GM12878 (cell line): ENCODE measurements at regions not wholly inside any gene's neighbourhood (a gene's known extent, or its start where the extent isn't known, plus 50 kb on each side); places are given as distances from the start of the nearest gene placed in this dataset.

Experiments
- ATAC-seq: fragments of 200-7000 bp; cut with Tn5 transposase; 3 replicates; pipeline ENCODE4 v1.9.1; 2020; ENCODE audit warnings: mild to moderate bottlenecking, moderate library complexity
- BruUV-seq: library from RNA; stranded (reverse); fragments of 400-500 nt; replicated peaks from 2 replicates; lab custom pipeline; 2021; lab: Mats Ljungman, UMichigan
- CTCF ChIA-PET: fragments of 300-600 bp; sonication (Branson Sonifier 250); formaldehyde crosslinking; extraction: SDS; loops from one replicate; lab custom pipeline; 2021; ENCODE audit warnings: inconsistent platforms; lab: Yijun Ruan, JAX
- POLR2A ChIA-PET: fragments of 350-600 bp; formaldehyde crosslinking; extraction: SDS; loops from one replicate; lab custom pipeline; 2021; ENCODE audit warnings: inconsistent platforms; lab: Charles Lee
- RAD21 ChIA-PET: fragments of 300-600 bp; sonication (Branson Sonifier 250); formaldehyde crosslinking; loops from one replicate; lab custom pipeline; 2023; ENCODE audit warnings: antibody characterized with exemption; ENCODE audit not compliant: unreplicated experiment; lab: Charles Lee
- SMC1A ChIA-PET: fragments of 300-600 bp; sonication (Branson Sonifier 250); formaldehyde crosslinking; loops from one replicate; lab custom pipeline; 2023; ENCODE audit not compliant: unreplicated experiment, uncharacterized antibody; lab: Charles Lee
- DNase-seq: peaks from one replicate; pipeline ENCODE4 v3.0.0-alpha.2; 2011; ENCODE audit warnings: low read depth, low spot score
- FAIRE-seq: peaks from 3 replicates; lab custom pipeline; 2011; peaks lifted over from hg19 to GRCh38; lab: Jason Lieb, UNC
- H2AFZ ChIP-seq: 2 replicates; pipeline ENCODE4 v1.6.0; 2011; ENCODE audit warnings: low read depth, low read length, control low read depth; ENCODE audit not compliant: control insufficient read depth
- H3K27ac ChIP-seq: 2 replicates; pipeline ENCODE4 v1.5.1; 2011; ENCODE audit warnings: control low read depth; ENCODE audit not compliant: control insufficient read depth, insufficient read depth
- H3K27me3 ChIP-seq, 2 experiments: replicated peaks in 1 of 2; 2 replicates each; pipeline versions ENCODE4 v1.6.0 to v1.6.1; 2011; ENCODE audit warnings: low read length in 1 of 2; ENCODE audit not compliant: control insufficient read depth in 2 of 2, insufficient read depth in 2 of 2
- H3K36me3 ChIP-seq, 2 experiments: 2 replicates each; pipeline ENCODE4 v1.5.1; 2011; ENCODE audit warnings: low read length in 1 of 2; ENCODE audit not compliant: control insufficient read depth in 2 of 2, insufficient read depth in 2 of 2
- H3K4me1 ChIP-seq: 2 replicates; pipeline ENCODE4 v1.6.1; 2011; ENCODE audit warnings: mild to moderate bottlenecking, low read length, moderate library complexity, mixed read lengths; ENCODE audit not compliant: control insufficient read depth, insufficient read depth
- H3K4me2 ChIP-seq: 2 replicates; pipeline ENCODE4 v1.6.0; 2011; ENCODE audit warnings: control low read depth; ENCODE audit not compliant: control insufficient read depth, insufficient read depth
- H3K4me3 ChIP-seq: fragments of 200-600 bp; sonication (generic); 2 replicates; pipeline ENCODE4 v1.5.1; 2016
- H3K79me2 ChIP-seq: 2 replicates; pipeline ENCODE4 v1.6.0; 2011; ENCODE audit warnings: low read length; ENCODE audit not compliant: control insufficient read depth, insufficient read depth
- H3K9ac ChIP-seq: 2 replicates; pipeline ENCODE4 v1.8.0; 2011; ENCODE audit warnings: low read length, control low read depth, mixed read lengths; ENCODE audit not compliant: control insufficient read depth, insufficient read depth
- H3K9me3 ChIP-seq: replicated peaks from 3 replicates; pipeline ENCODE4 v1.5.1; 2011; ENCODE audit warnings: mild to moderate bottlenecking, low read length; ENCODE audit not compliant: control insufficient read depth, insufficient read depth
- H4K20me1 ChIP-seq: 2 replicates; pipeline ENCODE4 v1.6.0; 2011; ENCODE audit not compliant: control insufficient read depth, insufficient read depth
- BCL3 ChIP-seq: IDR thresholded peaks from 2 replicates; pipeline ENCODE4 v1.6.1; 2011; ENCODE audit warnings: borderline replicate concordance, low read depth, mild to moderate bottlenecking, moderate library complexity, low read length; ENCODE audit not compliant: insufficient read depth, poor library complexity, severe bottlenecking
- E2F4 ChIP-seq: IDR thresholded peaks from 2 replicates; pipeline ENCODE4 v1.6.1; 2012; ENCODE audit warnings: low read depth, low read length, improper control_type of control experiment
- HDGF ChIP-seq: fragments of 450-650 bp; IDR thresholded peaks from 2 replicates; pipeline ENCODE4 v1.6.1; 2016; ENCODE audit warnings: antibody characterized with exemption
- SP1 ChIP-seq: IDR thresholded peaks from one replicate; pipeline ENCODE4 v1.6.1; 2011; ENCODE audit warnings: low read depth, low read length
- ZBED1 ChIP-seq: IDR thresholded peaks from 2 replicates; pipeline ENCODE4 v1.6.1; 2016; ENCODE audit warnings: borderline replicate concordance
- ZNF384 ChIP-seq: IDR thresholded peaks from 2 replicates; pipeline ENCODE4 v1.6.1; 2012; ENCODE audit warnings: low read depth, mild to moderate bottlenecking, low read length, improper control_type of control experiment, borderline replicate concordance
- WGBS: methylation state at CpG from one replicate; pipeline ENCODE4 v1.1.6; 2016; ENCODE audit warnings: low lambda C conversion rate; ENCODE audit not compliant: insufficient replicate concordance, insufficient coverage; ENCODE audit errors: missing lambda C conversion rate; 5-methylcytosine and 5-hydroxymethylcytosine counted together
- in situ Hi-C: fragments of 300-500 bp; cut with MboI; formaldehyde crosslinking; loops from 9 replicates; pipeline ENCODE4 v1.14.3; 2018; ENCODE audit warnings: mixed read lengths
- intact Hi-C: fragments of 100-400 bp; cut with micrococcal nuclease; formaldehyde crosslinking; loops from one replicate; pipeline ENCODE4 v1.14.2; 2022; ENCODE audit not compliant: unreplicated experiment

GRCh38 chr21:14317507-14317906 is 65.4 kb downstream of the HSPA13 start:
- H3K79me2 ChIP-seq: no peaks in the 10 kb centered on the region
- RAD21 ChIA-PET: no interaction called here
- H3K36me3 ChIP-seq: no peaks in the 10 kb centered on the region
- H4K20me1 ChIP-seq: no peaks in the 10 kb centered on the region
- in situ Hi-C loops (no loop called here), intact Hi-C loops (no loop called here)
- DNase-seq (no peak), ATAC-seq (no peak), FAIRE-seq (no peak)
- H3K27ac ChIP-seq: no peak overlapping the region
- POLR2A ChIA-PET: no interaction called here
- 33% methylated on average over 4 of the region's 4 CpGs for WGBS
- no peaks in the 10 kb centered on the region for H3K9me3 ChIP-seq
- CTCF ChIA-PET: no interaction called here
- SMC1A ChIA-PET: no interaction called here
- no peak overlapping the region for H3K4me2 ChIP-seq
- no peak overlapping the region for H3K9ac ChIP-seq
- H3K4me1 ChIP-seq: no peaks in the 10 kb centered on the region
- H3K27me3 ChIP-seq: no peaks in the 10 kb centered on the region
- BruUV-seq: no TSS peak
- TF ChIP-seq ZBED1 (no peak), E2F4 (no peak), SP1 (no peak), BCL3 (no peak), HDGF (no peak), ZNF384 (no peak)
- no peak overlapping the region for H3K4me3 ChIP-seq
- H2AFZ ChIP-seq: no peak overlapping the region
